ENCODE measurements at regions not wholly inside any gene's neighbourhood (a gene's known extent, or its start where the extent isn't known, plus 50 kb on each side); places are given as distances from the start of the nearest gene placed in this dataset.

DNA sequence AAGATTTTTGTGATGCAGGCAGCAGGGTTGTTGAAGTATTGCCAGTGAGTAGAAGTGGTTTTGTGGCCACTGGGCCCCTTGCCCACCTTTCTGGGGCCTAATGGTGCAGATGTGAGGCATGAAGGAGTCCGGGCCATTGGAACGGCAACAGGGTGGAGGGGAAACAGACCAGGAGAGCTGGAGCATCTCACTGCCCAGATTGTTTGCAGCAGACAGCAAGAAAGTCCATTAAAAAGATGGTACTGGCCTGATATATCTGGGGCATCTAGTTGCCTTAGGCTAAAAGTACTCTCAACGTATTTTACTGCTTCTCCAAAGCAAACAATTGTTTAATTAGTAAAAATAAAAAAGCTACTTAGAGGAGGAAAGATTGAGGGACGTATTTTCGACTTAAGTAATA is 298.4 kb downstream of the SATB1 start:
- TF ChIP-seq, protein P1, sequence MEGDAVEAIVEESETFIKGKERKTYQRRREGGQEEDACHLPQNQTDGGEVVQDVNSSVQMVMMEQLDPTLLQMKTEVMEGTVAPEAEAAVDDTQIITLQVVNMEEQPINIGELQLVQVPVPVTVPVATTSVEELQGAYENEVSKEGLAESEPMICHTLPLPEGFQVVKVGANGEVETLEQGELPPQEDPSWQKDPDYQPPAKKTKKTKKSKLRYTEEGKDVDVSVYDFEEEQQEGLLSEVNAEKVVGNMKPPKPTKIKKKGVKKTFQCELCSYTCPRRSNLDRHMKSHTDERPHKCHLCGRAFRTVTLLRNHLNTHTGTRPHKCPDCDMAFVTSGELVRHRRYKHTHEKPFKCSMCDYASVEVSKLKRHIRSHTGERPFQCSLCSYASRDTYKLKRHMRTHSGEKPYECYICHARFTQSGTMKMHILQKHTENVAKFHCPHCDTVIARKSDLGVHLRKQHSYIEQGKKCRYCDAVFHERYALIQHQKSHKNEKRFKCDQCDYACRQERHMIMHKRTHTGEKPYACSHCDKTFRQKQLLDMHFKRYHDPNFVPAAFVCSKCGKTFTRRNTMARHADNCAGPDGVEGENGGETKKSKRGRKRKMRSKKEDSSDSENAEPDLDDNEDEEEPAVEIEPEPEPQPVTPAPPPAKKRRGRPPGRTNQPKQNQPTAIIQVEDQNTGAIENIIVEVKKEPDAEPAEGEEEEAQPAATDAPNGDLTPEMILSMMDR (conservative IDR thresholded peaks at IDR 0.05 in 1 of 2, IDR thresholded peaks at IDR 0.05 in 1 of 2; ENCODE audit: extremely low read depth in 1 of 2, insufficient read depth in 1 of 2, low read depth in 1 of 2, low read length in 2 of 2) = no peak
- no peak for TF ChIP-seq EZH2 (IDR thresholded peaks at IDR 0.05; ENCODE audit: borderline replicate concordance, low read length)
